ENCODE measurements at regions not wholly inside any gene's neighbourhood (a gene's known extent, or its start where the extent isn't known, plus 50 kb on each side); places are given as distances from the start of the nearest gene placed in this dataset.

- TF ChIP-seq CTCF (IDR thresholded peaks at IDR 0.05; ENCODE audit: insufficient read depth, low read length, poor library complexity, severe bottlenecking) = no peak
- no peak for TF ChIP-seq EZH2phosphoT487 (conservative IDR thresholded peaks at IDR 0.05; ENCODE audit: low read length)
Observed at GRCh38 chr22:45077286-45077685, 67.5 kb upstream of the PHF21B start.

Measured in SU-DHL-6 (cell line).